Left ventricle myocardium inferior (tissue), 1 donor: ENCODE measurements at regions not wholly inside any gene's neighbourhood (a gene's known extent, or its start where the extent isn't known, plus 50 kb on each side); places are given as distances from the start of the nearest gene placed in this dataset.

Experiments used
- DNase-seq: peaks from one replicate; pipeline ENCODE4 v3.0.0-alpha.2; 2020
- H3K27ac ChIP-seq: fragments of 200-600 bp; replicated peaks from 2 replicates; pipeline ENCODE4 v1.8.0; 2021
- H3K27me3 ChIP-seq: fragments of 200-600 bp; 2 replicates; pipeline ENCODE4 v1.8.0; 2021; ENCODE audit warnings: low read depth
- H3K36me3 ChIP-seq: fragments of 200-600 bp; 2 replicates; pipeline ENCODE4 v1.8.0; 2021
- H3K4me1 ChIP-seq: fragments of 200-600 bp; 2 replicates; pipeline ENCODE4 v1.8.0; 2021
- H3K4me3 ChIP-seq: fragments of 200-600 bp; 2 replicates; pipeline ENCODE4 v1.8.0; 2021; ENCODE audit warnings: mild to moderate bottlenecking, moderate library complexity
- H3K9me3 ChIP-seq: fragments of 200-600 bp; replicated peaks from 2 replicates; pipeline ENCODE4 v1.8.0; 2021
- CTCF ChIP-seq: fragments of 200-600 bp; IDR thresholded peaks from 2 replicates; pipeline ENCODE4 v1.8.0; 2021; ENCODE audit warnings: antibody characterized with exemption, mild to moderate bottlenecking, borderline replicate concordance
- intact Hi-C: fragments of 100-400 bp; cut with micrococcal nuclease; formaldehyde crosslinking; loops from one replicate; pipeline ENCODE4 v1.11.0; 2022
- donor health status: DM: no; HTN: yes; CAD: no; lungs with severe emphysema.

- H3K4me1 ChIP-seq, result no peaks in the 10 kb centered on the region
- H3K27me3 ChIP-seq, result no peaks in the 10 kb centered on the region
- DNase-seq, result no peak
- intact Hi-C loops, result no loop called here
- H3K9me3 ChIP-seq, result no peaks in the 10 kb centered on the region
- no peak for TF ChIP-seq CTCF
- no peak overlapping the region for H3K4me3 ChIP-seq
- no peaks in the 10 kb centered on the region for H3K36me3 ChIP-seq
- H3K27ac ChIP-seq, result no peak overlapping the region
Measured at GRCh38 chr16:26598061-26598460, 468.7 kb upstream of the C16orf82 start.

GRCh38 chr16:26598998-26599784 is 467.5 kb upstream of the C16orf82 start:
- intact Hi-C loops, result no loop called here

GRCh38 chr16:26599785-26600104 is 467.0 kb upstream of the C16orf82 start:
- DNase-seq, result no peak
- no peaks in the 10 kb centered on the region for H3K9me3 ChIP-seq
- H3K27me3 ChIP-seq, result peaks cover 10% of the 10 kb centered on the region
- H3K4me3 ChIP-seq, result no peak overlapping the region
- no peaks in the 10 kb centered on the region for H3K4me1 ChIP-seq
- no peak overlapping the region for H3K27ac ChIP-seq
- no peaks in the 10 kb centered on the region for H3K36me3 ChIP-seq
- TF ChIP-seq CTCF, result no peak
- intact Hi-C loops, result no loop called here

More at GRCh38 chr16:26598998-26599784, 467.5 kb upstream of the C16orf82 start:
- DNase-seq, result no peak
- H3K36me3 ChIP-seq, result no peaks in the 10 kb centered on the region
- H3K27ac ChIP-seq, result no peak overlapping the region
- no peak for TF ChIP-seq CTCF
- no peak overlapping the region for H3K4me3 ChIP-seq
- peaks cover 8% of the 10 kb centered on the region for H3K27me3 ChIP-seq
- H3K4me1 ChIP-seq, result no peaks in the 10 kb centered on the region
- no peaks in the 10 kb centered on the region for H3K9me3 ChIP-seq

DNA sequence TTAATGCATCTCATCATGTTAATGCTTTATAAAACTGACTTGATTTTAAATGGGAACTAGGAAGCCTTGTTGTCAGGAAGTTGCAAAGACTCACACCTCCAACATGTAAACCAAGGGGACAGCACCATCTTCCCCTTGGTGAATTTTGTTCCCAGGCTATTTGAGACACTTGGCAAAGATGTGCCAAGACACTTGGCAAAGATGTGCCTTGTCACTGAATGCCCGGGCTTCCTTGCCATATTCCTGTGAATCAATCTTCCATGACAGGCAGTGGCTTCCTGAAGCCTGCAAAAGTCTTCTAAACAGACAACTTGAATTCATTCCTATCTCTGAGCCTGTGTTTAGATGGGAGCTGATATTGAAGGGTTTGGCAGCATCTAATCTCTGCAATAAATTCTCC is 465.4 kb upstream of the C16orf82 start:
- intact Hi-C loops, result no loop called here
- Histone ChIP-seq H3K27me3 (peaks cover 26% of the 10 kb centered on the region), H3K9me3 (no peaks in the 10 kb centered on the region), H3K27ac (no peak overlapping the region), H3K36me3 (no peaks in the 10 kb centered on the region), H3K4me1 (no peaks in the 10 kb centered on the region), H3K4me3 (no peak overlapping the region)
- no peak for DNase-seq
- no peak for TF ChIP-seq CTCF

DNA sequence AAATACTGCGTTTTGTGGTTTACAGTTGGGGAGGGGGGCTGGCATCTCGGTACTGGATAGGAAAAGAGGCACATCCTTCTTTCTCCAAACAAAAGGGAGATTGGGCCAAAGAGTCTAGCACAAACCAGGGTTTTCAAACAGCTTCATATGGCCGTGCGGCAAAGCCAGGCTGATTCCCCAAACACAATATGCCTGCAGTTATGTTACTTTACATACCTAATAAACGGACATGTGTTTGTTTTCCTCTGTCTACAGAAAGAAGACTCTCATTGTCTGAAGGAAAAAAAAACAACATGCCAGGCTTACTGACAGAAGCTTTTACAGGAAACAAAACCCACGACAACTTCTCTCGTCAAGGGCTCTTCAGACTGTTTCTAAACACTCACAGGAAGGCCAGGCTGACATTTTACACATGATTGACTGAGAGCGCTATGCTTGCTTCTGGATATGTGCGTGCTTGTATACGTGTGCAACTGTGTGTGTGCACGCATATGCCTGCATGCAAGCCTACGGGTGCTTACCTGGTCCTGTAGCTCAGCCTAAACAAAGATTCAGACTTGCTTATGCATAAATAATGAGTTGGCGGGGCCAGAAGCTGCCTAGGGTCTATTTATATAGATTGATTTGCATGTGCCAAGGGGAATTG is 461.0 kb upstream of the C16orf82 start:
- Histone ChIP-seq H3K27ac (no peak overlapping the region), H3K36me3 (no peaks in the 10 kb centered on the region), H3K9me3 (no peaks in the 10 kb centered on the region), H3K4me1 (no peaks in the 10 kb centered on the region), H3K4me3 (no peak overlapping the region), H3K27me3 (peaks cover 31% of the 10 kb centered on the region)
- no peak for DNase-seq
- intact Hi-C loops, result no loop called here
- no peak for TF ChIP-seq CTCF
